Omental fat pad (tissue), 3 donors: ENCODE measurements at regions not wholly inside any gene's neighbourhood (a gene's known extent, or its start where the extent isn't known, plus 50 kb on each side); places are given as distances from the start of the nearest gene placed in this dataset.

Source experiments
- ATAC-seq: fragments of 150-250 bp; one replicate; pipeline ENCODE4 v1.9.1; 2016; ENCODE audit warnings: mild to moderate bottlenecking, moderate library complexity; ENCODE audit not compliant: low FRiP score
- DNase-seq: peaks from one replicate; pipeline ENCODE4 v3.0.0-alpha.2; 2019; ENCODE audit warnings: low spot score
- CTCF ChIP-seq, 3 donors: fragments of 450-650 bp; IDR thresholded peaks; one replicate each; pipeline ENCODE4 v1.5.1; 2016 to 2017; ENCODE audit warnings: antibody characterized with exemption in 3 of 3, mild to moderate bottlenecking in 3 of 3, moderate library complexity in 2 of 3

GRCh38 chr5:53355931-53356330, 124.5 kb upstream of the FST start:
- ATAC-seq: no peak
- DNase-seq: no peak
- no peak for TF ChIP-seq CTCF (IDR thresholded peaks at IDR 0.05)

GRCh38 chr5:53357439-53357838, 123.0 kb upstream of the FST start:
- no peak for ATAC-seq
- DNase-seq: no peak
- TF ChIP-seq CTCF (IDR thresholded peaks at IDR 0.05): no peak

DNA sequence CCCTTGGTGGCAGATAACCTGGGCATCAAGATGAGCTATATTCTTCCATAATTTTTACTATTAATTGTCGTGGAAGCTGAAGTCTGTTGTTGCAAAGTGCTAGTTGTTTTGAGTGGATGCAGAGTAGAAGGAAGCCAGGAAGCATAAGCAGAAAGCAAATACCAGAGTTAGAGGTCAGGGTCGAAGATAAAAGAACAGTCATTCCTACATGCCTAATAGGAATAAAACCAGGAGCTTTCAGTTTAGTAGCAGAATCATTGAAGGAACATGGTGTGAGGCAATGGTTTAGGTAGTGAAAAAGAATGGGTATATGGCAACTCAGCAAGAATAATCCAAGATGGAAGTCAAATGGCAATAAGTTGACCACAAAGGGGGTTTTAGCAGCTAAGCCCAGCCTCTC, 121.6 kb upstream of the FST start:
- DNase-seq (no peak), ATAC-seq (no peak)
- TF ChIP-seq CTCF (IDR thresholded peaks at IDR 0.05): no peak

DNA sequence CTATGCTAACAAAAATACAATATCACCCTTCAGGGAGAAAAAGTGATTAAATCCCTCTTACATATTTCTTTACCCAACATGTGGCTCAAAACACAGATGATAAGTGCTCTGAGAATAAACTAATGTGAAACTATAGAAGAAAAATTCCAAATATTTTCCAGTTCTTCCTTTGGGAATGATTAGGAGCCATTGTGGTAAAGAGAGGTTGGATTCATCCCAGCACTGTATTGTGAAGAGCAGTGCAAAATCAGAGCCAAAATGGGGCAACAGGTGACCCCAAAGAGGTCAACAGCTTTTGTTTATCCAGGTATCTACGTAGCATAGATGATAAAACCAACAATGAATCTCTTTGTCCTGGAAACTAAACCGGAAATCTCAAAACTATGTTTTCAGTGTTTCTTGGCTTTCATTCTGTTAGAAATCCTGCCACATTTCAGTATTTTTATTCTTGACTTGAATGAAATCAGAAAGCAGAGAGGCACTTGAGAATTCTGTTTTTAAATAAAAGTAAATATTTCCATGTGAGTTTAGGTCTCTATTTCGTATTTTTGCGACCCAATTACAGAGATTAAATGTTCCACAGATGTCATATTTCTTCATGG, 120.4 kb upstream of the FST start:
- TF ChIP-seq CTCF (IDR thresholded peaks at IDR 0.05): no peak
- ATAC-seq (no peak), DNase-seq (no peak)

DNA sequence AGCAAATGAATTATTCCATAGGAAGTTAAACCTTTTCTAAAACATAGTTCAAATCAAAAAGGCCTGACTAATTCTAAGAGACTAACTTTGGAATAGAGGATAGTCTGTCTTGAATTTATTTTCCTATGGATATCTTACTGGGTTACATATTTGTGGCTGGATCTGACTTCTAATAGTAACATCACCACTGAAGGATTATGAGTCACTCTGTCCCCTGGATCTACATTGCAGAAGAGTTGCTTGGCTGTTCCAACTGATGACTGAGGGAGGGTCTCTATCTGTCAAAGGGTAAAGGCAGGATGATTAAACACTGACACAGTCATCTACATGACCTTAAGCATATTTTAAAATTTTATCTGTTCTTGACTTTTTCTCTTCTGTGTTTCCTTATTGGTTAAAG, 119.6 kb upstream of the FST start:
- no peak for TF ChIP-seq CTCF (IDR thresholded peaks at IDR 0.05)
- ATAC-seq (no peak), DNase-seq (no peak)

- TF ChIP-seq CTCF (IDR thresholded peaks at IDR 0.05): no peak
- no peak for DNase-seq
Observed at GRCh38 chr5:53361708-53362107, 118.7 kb upstream of the FST start.

GRCh38 chr5:53362521-53362941, 117.9 kb upstream of the FST start:
- ATAC-seq (peak; percentile 96), DNase-seq (no peak)
- TF ChIP-seq CTCF (IDR thresholded peaks at IDR 0.05): no peak

More at GRCh38 chr5:53361708-53362107, 118.7 kb upstream of the FST start:
- no peak for ATAC-seq
